ENCODE measurements at regions not wholly inside any gene's neighbourhood (a gene's known extent, or its start where the extent isn't known, plus 50 kb on each side); places are given as distances from the start of the nearest gene placed in this dataset.

- TF ChIP-seq POLR2AphosphoS5 (IDR thresholded peaks at IDR 0.05), result no peak
- TF ChIP-seq CTCF (IDR thresholded peaks at IDR 0.05), result no peak
- no peak for TF ChIP-seq POLR2A (IDR thresholded peaks at IDR 0.05)
- intact Hi-C loops (cut with DNase I; ENCODE audit: low total_unique reads), result no loop called here
- DNase-seq (ENCODE audit: low spot score in 2 of 2), result no peak
- no peaks in the 10 kb centered on the region for H3K27me3 ChIP-seq
- no peak overlapping the region for H3K4me3 ChIP-seq
- H3K4me1 ChIP-seq, result no peaks in the 10 kb centered on the region
- no peak overlapping the region for H3K27ac ChIP-seq
- peaks cover 12 to 21% of the 10 kb centered on the region in 2 donors for H3K9me3 ChIP-seq
- H3K36me3 ChIP-seq, result no peaks in the 10 kb centered on the region
These were observed 410.1 kb upstream of the HTR2A start for GRCh38 chr13:47306991-47307390.

- no peak for DNase-seq (ENCODE audit: low spot score in 2 of 2)
- intact Hi-C loops (cut with DNase I; ENCODE audit: low total_unique reads), result no loop called here
- Histone ChIP-seq H3K4me3 (no peak overlapping the region), H3K27ac (no peak overlapping the region), H3K27me3 (no peaks in the 10 kb centered on the region), H3K4me1 (no peaks in the 10 kb centered on the region), H3K9me3 (peaks cover 0 to 9% of the 10 kb centered on the region in 2 donors), H3K36me3 (no peaks in the 10 kb centered on the region)
- TF ChIP-seq CTCF (IDR thresholded peaks at IDR 0.05) (no peak), POLR2A (IDR thresholded peaks at IDR 0.05) (no peak), POLR2AphosphoS5 (IDR thresholded peaks at IDR 0.05) (no peak)
These were observed 406.8 kb upstream of the HTR2A start for GRCh38 chr13:47303626-47304025.

- TF ChIP-seq CTCF (IDR thresholded peaks at IDR 0.05), result no peak
- no peak for TF ChIP-seq POLR2A (IDR thresholded peaks at IDR 0.05)
- no peak for TF ChIP-seq POLR2AphosphoS5 (IDR thresholded peaks at IDR 0.05)
- no peaks in the 10 kb centered on the region for H3K4me1 ChIP-seq
- intact Hi-C loops (cut with DNase I; ENCODE audit: low total_unique reads), result no loop called here
- H3K27me3 ChIP-seq, result no peaks in the 10 kb centered on the region
- no peaks in the 10 kb centered on the region for H3K36me3 ChIP-seq
- DNase-seq (ENCODE audit: low spot score in 2 of 2), result no peak
- no peak overlapping the region for H3K4me3 ChIP-seq
- H3K9me3 ChIP-seq, result no peaks in the 10 kb centered on the region
- H3K27ac ChIP-seq, result no peak overlapping the region
These were observed 402.5 kb upstream of the HTR2A start for GRCh38 chr13:47299304-47299703.

- TF ChIP-seq POLR2AphosphoS5 (IDR thresholded peaks at IDR 0.05) (no peak), POLR2A (IDR thresholded peaks at IDR 0.05) (no peak), CTCF (IDR thresholded peaks at IDR 0.05) (no peak)
- Histone ChIP-seq H3K27me3 (no peaks in the 10 kb centered on the region), H3K27ac (no peak overlapping the region), H3K4me1 (no peaks in the 10 kb centered on the region), H3K36me3 (no peaks in the 10 kb centered on the region), H3K9me3 (no peaks in the 10 kb centered on the region), H3K4me3 (no peak overlapping the region)
- intact Hi-C loops (cut with DNase I; ENCODE audit: low total_unique reads), result no loop called here
- no peak for DNase-seq (ENCODE audit: low spot score in 2 of 2)
These were observed 401.7 kb upstream of the HTR2A start for GRCh38 chr13:47298506-47298905.

GRCh38 chr13:47294691-47295090 is 397.8 kb upstream of the HTR2A start:
- DNase-seq (ENCODE audit: low spot score in 2 of 2), result no peak
- intact Hi-C loops (cut with DNase I; ENCODE audit: low total_unique reads), result no loop called here
- Histone ChIP-seq H3K4me1 (no peaks in the 10 kb centered on the region), H3K27me3 (no peaks in the 10 kb centered on the region), H3K27ac (no peak overlapping the region), H3K4me3 (no peak overlapping the region), H3K9me3 (no peaks in the 10 kb centered on the region), H3K36me3 (no peaks in the 10 kb centered on the region)
- TF ChIP-seq POLR2A (IDR thresholded peaks at IDR 0.05) (no peak), POLR2AphosphoS5 (IDR thresholded peaks at IDR 0.05) (no peak), CTCF (IDR thresholded peaks at IDR 0.05) (no peak)
